Esophagus squamous epithelium (tissue), 5 donors: ENCODE measurements at regions not wholly inside any gene's neighbourhood (a gene's known extent, or its start where the extent isn't known, plus 50 kb on each side); places are given as distances from the start of the nearest gene placed in this dataset.
"Not testable (repeated sequence)": the region's sequence is repeated elsewhere in the genome, so short reads cannot be mapped to it uniquely, and the experiment has no call there.

Source experiments
- DNase-seq: peaks from one replicate; lab custom pipeline; 2025; lab: John Stamatoyannopoulos, UW
- H3K27ac ChIP-seq, 4 donors: fragments of 200-600 bp; sonication (generic); one replicate each; pipeline ENCODE4 v1.5.1; 2016 to 2019; ENCODE audit warnings: mild to moderate bottlenecking in 1 of 4
- H3K27me3 ChIP-seq, 4 donors: fragments of 200-600 bp; sonication (generic); 1 replicate in 3 of 4; 2 replicates in 1 of 4; pipeline versions ENCODE4 v1.5.1 to v1.6.0; 2017 to 2021; ENCODE audit warnings: antibody characterized with exemption in 1 of 4
- H3K36me3 ChIP-seq, 3 donors: fragments of 200-600 bp; sonication (generic); one replicate each; pipeline ENCODE4 v1.5.1; 2016 to 2019
- H3K4me1 ChIP-seq, 3 donors: fragments of 200-600 bp; sonication (generic); one replicate each; pipeline ENCODE4 v1.5.1; 2017 to 2019
- H3K4me3 ChIP-seq, 4 donors: fragments of 200-600 bp; sonication (generic); 1 replicate in 3 of 4; 2 replicates in 1 of 4; pipeline ENCODE4 v1.5.1; 2016 to 2019; ENCODE audit warnings: mild to moderate bottlenecking in 2 of 4, moderate library complexity in 1 of 4
- H3K9me3 ChIP-seq, 3 donors: fragments of 200-600 bp; sonication (generic); one replicate each; pipeline ENCODE4 v1.5.1; 2016 to 2019
- CTCF ChIP-seq, 6 experiments: fragments of 450-650 bp in 4 of 6; fragments of 200-600 bp in 2 of 6; sonication (generic) in 2 of 6; IDR thresholded peaks; one replicate each; pipeline ENCODE4 v1.5.1; 2016 to 2019; ENCODE audit warnings: antibody characterized with exemption in 6 of 6, mild to moderate bottlenecking in 4 of 6, moderate library complexity in 4 of 6
- POLR2A ChIP-seq, 4 donors: fragments of 450-650 bp; IDR thresholded peaks; one replicate each; pipeline ENCODE4 v1.6.1; 2017; ENCODE audit warnings: antibody characterized with exemption in 4 of 4, mild to moderate bottlenecking in 4 of 4, moderate library complexity in 3 of 4
- WGBS, 2 donors: methylation state at CpG; one replicate each; pipeline ENCODE4 v1.1.5; 2018; 5-methylcytosine and 5-hydroxymethylcytosine counted together
- intact Hi-C: fragments of 100-400 bp; cut with DNase I; formaldehyde crosslinking; loops from one replicate; pipeline ENCODE4 v1.15.0; 2022
- donor health status: DM: yes; HTN: yes; CAD: no.

- intact Hi-C loops: no loop called here
- WGBS, 2 donors: 56 to 65% methylated on average over 6 to 7 of the region's 7 CpGs
- no peak for DNase-seq
Observed at GRCh38 chr9:78694974-78695373, 398.0 kb downstream of the PSAT1 start.

DNA sequence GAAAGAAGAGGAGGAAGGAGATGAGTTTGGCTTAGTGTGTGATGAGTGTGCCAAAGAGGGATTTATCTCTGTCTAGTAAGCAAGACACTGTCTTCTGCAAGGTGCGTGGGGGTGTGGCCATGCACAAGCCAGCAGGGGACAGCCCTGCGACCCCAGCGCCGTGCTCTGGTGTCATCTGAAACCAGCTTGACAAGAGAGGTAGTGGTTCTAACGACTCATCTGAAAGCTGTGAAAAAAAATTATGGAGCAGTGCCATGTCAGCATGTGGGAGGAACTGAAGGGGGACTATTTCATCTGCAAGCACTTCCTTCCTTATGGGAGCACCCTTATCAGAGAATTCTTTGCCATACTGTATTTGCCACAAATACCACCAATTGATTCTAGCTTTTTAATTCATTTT is 398.6 kb downstream of the PSAT1 start:
- H3K4me1 ChIP-seq: no peaks in the 10 kb centered on the region
- DNase-seq: no peak
- WGBS, 2 donors: 21 to 40% methylated on average over 5 of the region's 5 CpGs
- no peak overlapping the region for H3K4me3 ChIP-seq
- TF ChIP-seq CTCF (IDR thresholded peaks at IDR 0.05) (no peak), POLR2A (IDR thresholded peaks at IDR 0.05) (no peak)
- H3K27ac ChIP-seq: no peak overlapping the region
- no peaks in the 10 kb centered on the region for H3K9me3 ChIP-seq
- intact Hi-C loops: no loop called here
- no peaks in the 10 kb centered on the region for H3K36me3 ChIP-seq
- no peaks in the 10 kb centered on the region for H3K27me3 ChIP-seq

More at GRCh38 chr9:78694974-78695373, 398.0 kb downstream of the PSAT1 start:
- TF ChIP-seq CTCF (IDR thresholded peaks at IDR 0.05) (no peak), POLR2A (IDR thresholded peaks at IDR 0.05) (no peak)
- Histone ChIP-seq H3K4me1 (no peaks in the 10 kb centered on the region), H3K27ac (no peak overlapping the region), H3K36me3 (no peaks in the 10 kb centered on the region), H3K27me3 (no peaks in the 10 kb centered on the region), H3K9me3 (no peaks in the 10 kb centered on the region), H3K4me3 (no peak overlapping the region)

DNA sequence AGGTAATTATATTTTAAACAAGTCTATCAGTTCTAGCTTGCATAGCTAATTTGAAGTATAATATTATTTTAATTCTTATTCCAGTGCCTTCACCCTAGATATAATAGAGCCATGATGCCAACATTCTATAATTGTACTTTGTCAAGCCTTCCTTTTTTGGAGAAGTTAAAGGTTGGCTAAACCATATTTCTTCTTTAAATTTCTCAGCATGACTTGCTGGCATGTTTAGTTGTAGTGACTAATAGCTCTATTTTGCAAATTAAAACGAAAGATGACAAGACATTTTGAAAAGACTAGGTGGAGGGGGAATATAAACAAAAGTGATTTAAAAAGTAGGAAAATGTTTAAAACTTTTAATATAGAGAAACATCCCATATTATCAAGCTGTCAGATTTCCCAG is 400.7 kb downstream of the PSAT1 start:
- H3K4me1 ChIP-seq: no peaks in the 10 kb centered on the region
- TF ChIP-seq CTCF (IDR thresholded peaks at IDR 0.05): no peak
- TF ChIP-seq POLR2A (IDR thresholded peaks at IDR 0.05): no peak
- H3K36me3 ChIP-seq: no peaks in the 10 kb centered on the region
- 5% methylated on average over 1 of the region's 1 CpG for WGBS, 2 donors
- H3K4me3 ChIP-seq: no peak overlapping the region
- DNase-seq: no peak
- no peaks in the 10 kb centered on the region for H3K27me3 ChIP-seq
- no peak overlapping the region for H3K27ac ChIP-seq
- no peaks in the 10 kb centered on the region for H3K9me3 ChIP-seq
- intact Hi-C loops: no loop called here

- no peak overlapping the region for H3K4me3 ChIP-seq
- intact Hi-C loops: no loop called here
- TF ChIP-seq CTCF (IDR thresholded peaks at IDR 0.05) (no peak), POLR2A (IDR thresholded peaks at IDR 0.05) (no peak)
- no peaks in the 10 kb centered on the region for H3K4me1 ChIP-seq
- H3K9me3 ChIP-seq: no peaks in the 10 kb centered on the region
- H3K36me3 ChIP-seq: no peaks in the 10 kb centered on the region
- no peak overlapping the region for H3K27ac ChIP-seq
- DNase-seq: no peak
- H3K27me3 ChIP-seq: no peaks in the 10 kb centered on the region
- 81 to 92% methylated on average over 2 of the region's 2 CpGs for WGBS, 2 donors
Observed at GRCh38 chr9:78698371-78698770, 401.4 kb downstream of the PSAT1 start.

DNA sequence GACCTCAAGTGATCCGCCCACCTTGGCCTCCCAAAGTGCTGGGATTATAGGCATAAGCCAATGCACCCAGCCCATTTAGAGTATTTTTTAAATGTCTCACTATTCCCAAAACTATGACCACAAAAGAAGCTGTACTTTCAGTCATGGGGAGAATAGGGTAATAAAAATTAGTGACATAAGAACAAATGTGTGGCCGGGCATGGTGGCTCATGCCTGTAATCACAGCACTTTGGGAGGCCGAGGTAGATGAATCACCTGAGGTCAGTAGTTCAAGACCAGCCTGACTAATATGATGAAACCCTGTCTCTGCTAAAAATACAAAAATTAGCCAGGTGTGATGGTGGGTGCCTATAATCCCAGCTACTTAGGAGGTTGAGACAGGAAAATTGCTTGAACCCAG is 402.3 kb downstream of the PSAT1 start:
- DNase-seq, intact Hi-C loops, H3K4me3 ChIP-seq: not testable (repeated sequence)

DNA sequence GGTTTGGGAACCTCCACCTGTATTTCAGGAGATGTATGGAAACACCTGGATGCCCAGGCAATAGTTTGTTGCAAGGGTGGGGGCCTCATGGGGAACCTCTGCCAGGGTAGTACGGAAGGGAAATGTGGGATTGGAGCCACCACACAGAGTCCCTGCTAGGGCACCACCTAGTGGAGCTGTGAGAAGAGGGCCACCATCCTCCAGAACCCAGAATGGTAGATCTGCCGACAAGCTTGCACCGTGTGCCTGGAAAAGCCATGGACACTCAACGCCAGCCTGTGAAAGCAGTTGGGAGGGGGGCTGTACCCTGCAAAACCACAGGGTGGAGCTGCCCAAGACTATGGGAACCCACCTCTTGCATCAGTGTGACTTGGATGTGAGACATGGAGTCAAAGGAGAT is 407.2 kb downstream of the PSAT1 start:
- 67 to 90% methylated on average over 4 of the region's 4 CpGs for WGBS, 2 donors
- H3K9me3 ChIP-seq, H3K36me3 ChIP-seq, H3K4me3 ChIP-seq, DNase-seq, intact Hi-C loops, H3K27me3 ChIP-seq, H3K27ac ChIP-seq, H3K4me1 ChIP-seq: not testable (repeated sequence)
- TF ChIP-seq CTCF (IDR thresholded peaks at IDR 0.05): peak in 1 of 6 experiments; percentile 46

More for the DNA sequence above, 402.3 kb downstream of the PSAT1 start:
- not testable (repeated sequence) for H3K4me1 ChIP-seq, H3K27ac ChIP-seq, H3K9me3 ChIP-seq, H3K27me3 ChIP-seq, H3K36me3 ChIP-seq
- 53 to 78% methylated on average over 3 of the region's 3 CpGs for WGBS, 2 donors
